ENCODE measurements at regions not wholly inside any gene's neighbourhood (a gene's known extent, or its start where the extent isn't known, plus 50 kb on each side); places are given as distances from the start of the nearest gene placed in this dataset.

- TF ChIP-seq CTCF (conservative IDR thresholded peaks at IDR 0.05; ENCODE audit: low read depth, low read length) (no peak), EZH2 (IDR thresholded peaks at IDR 0.05; ENCODE audit: low read length, unreplicated experiment) (no peak)
Observed at GRCh38 chr7:342681-343216, 52.8 kb downstream of the FOXL3 start.
